Astrocyte (in vitro differentiated cells and primary cell): ENCODE measurements at regions not wholly inside any gene's neighbourhood (a gene's known extent, or its start where the extent isn't known, plus 50 kb on each side); places are given as distances from the start of the nearest gene placed in this dataset.
A peak's percentile ranks its signal among the peaks of the same experiment; 100 is the strongest.

Experiments
- DNase-seq: peaks from one replicate; pipeline ENCODE4 v3.0.0-alpha.2; 2010; ENCODE audit warnings: low read depth
- FAIRE-seq: peaks from 2 replicates; lab custom pipeline; 2011; peaks lifted over from hg19 to GRCh38; lab: Jason Lieb, UNC
- H2AFZ ChIP-seq: 2 replicates; pipeline ENCODE4 v1.6.0; 2012; ENCODE audit warnings: low read depth, low read length, inconsistent platforms
- H3K27ac ChIP-seq: 2 replicates; pipeline ENCODE4 v1.5.1; 2011; ENCODE audit warnings: low read depth, low read length, inconsistent platforms
- H3K27me3 ChIP-seq: 2 replicates; pipeline ENCODE4 v1.6.0; 2011; ENCODE audit warnings: low read length, inconsistent platforms; ENCODE audit not compliant: insufficient read depth
- H3K36me3 ChIP-seq: 2 replicates; pipeline ENCODE4 v1.5.1; 2011; ENCODE audit warnings: low read length, inconsistent platforms; ENCODE audit not compliant: insufficient read depth
- H3K4me1 ChIP-seq: 2 replicates; pipeline ENCODE4 v1.5.1; 2011; ENCODE audit warnings: low read length, inconsistent platforms; ENCODE audit not compliant: insufficient read depth
- H3K4me2 ChIP-seq: 2 replicates; pipeline ENCODE4 v1.6.0; 2012; ENCODE audit warnings: low read length, inconsistent platforms
- H3K4me3 ChIP-seq: 2 replicates; pipeline ENCODE4 v1.5.1; 2011; ENCODE audit warnings: low read depth, mild to moderate bottlenecking, low read length, inconsistent platforms; ENCODE audit not compliant: insufficient read depth
- H3K79me2 ChIP-seq: 2 replicates; pipeline ENCODE4 v1.6.0; 2012; ENCODE audit warnings: mild to moderate bottlenecking, low read length, inconsistent platforms; ENCODE audit not compliant: insufficient read depth
- H3K9ac ChIP-seq: 2 replicates; pipeline ENCODE4 v1.6.0; 2012; ENCODE audit warnings: mild to moderate bottlenecking, low read length, inconsistent platforms
- H3K9me3 ChIP-seq: 2 replicates; pipeline ENCODE4 v1.5.1; 2012; ENCODE audit warnings: low read depth, mild to moderate bottlenecking, low read length, inconsistent platforms; ENCODE audit not compliant: insufficient read depth
- H4K20me1 ChIP-seq: 2 replicates; pipeline ENCODE4 v1.6.0; 2012; ENCODE audit warnings: low read length, inconsistent platforms; ENCODE audit not compliant: insufficient read depth
- H3K27ac Mint-ChIP-seq: one replicate; pipeline ENCODE4 v1.8.0; 2021; ENCODE audit warnings: mild to moderate bottlenecking, mixed read lengths; ENCODE audit not compliant: unreplicated experiment
- H3K27me3 Mint-ChIP-seq: one replicate; pipeline ENCODE4 v1.8.0; 2021; ENCODE audit warnings: low read depth, mixed read lengths; ENCODE audit not compliant: unreplicated experiment
- H3K36me3 Mint-ChIP-seq: one replicate; pipeline ENCODE4 v1.8.0; 2021; ENCODE audit warnings: low read depth, mixed read lengths; ENCODE audit not compliant: unreplicated experiment
- H3K4me1 Mint-ChIP-seq: one replicate; pipeline ENCODE4 v1.8.0; 2021; ENCODE audit warnings: low read depth, mixed read lengths; ENCODE audit not compliant: unreplicated experiment
- H3K4me3 Mint-ChIP-seq: one replicate; pipeline ENCODE4 v1.8.0; 2021; ENCODE audit warnings: mild to moderate bottlenecking, moderate library complexity, mixed read lengths; ENCODE audit not compliant: unreplicated experiment
- H3K9me3 Mint-ChIP-seq: one replicate; pipeline ENCODE4 v1.8.0; 2021; ENCODE audit warnings: mild to moderate bottlenecking, mixed read lengths; ENCODE audit not compliant: unreplicated experiment
- CTCF ChIP-seq: IDR thresholded peaks from 2 replicates; pipeline ENCODE4 v1.5.1; 2011; ENCODE audit warnings: low read depth, mild to moderate bottlenecking, inconsistent platforms, low read length, moderate library complexity; ENCODE audit not compliant: insufficient read depth
- EZH2 ChIP-seq: IDR thresholded peaks from 2 replicates; pipeline ENCODE4 v1.6.1; 2012; ENCODE audit warnings: mild to moderate bottlenecking, low read length, inconsistent platforms; ENCODE audit not compliant: insufficient read depth

GRCh38 chr18:25818505-25818904, 271.9 kb downstream of the SS18 start:
- no peak overlapping the region for H3K27ac ChIP-seq
- no peaks in the 10 kb centered on the region for H3K79me2 ChIP-seq
- Mint-ChIP-seq H3K9me3 (no peaks in the 10 kb centered on the region), H3K27me3 (no peaks in the 10 kb centered on the region), H3K36me3 (no peaks in the 10 kb centered on the region), H3K4me1 (peaks cover 8% of the 10 kb centered on the region), H3K27ac (no peak overlapping the region), H3K4me3 (no peak overlapping the region)
- no peaks in the 10 kb centered on the region for H4K20me1 ChIP-seq
- DNase-seq, result no peak
- no peaks in the 10 kb centered on the region for H3K4me1 ChIP-seq
- H3K9me3 ChIP-seq, result no peaks in the 10 kb centered on the region
- H3K4me3 ChIP-seq, result no peak overlapping the region
- TF ChIP-seq EZH2 (no peak), CTCF (no peak)
- H2AFZ ChIP-seq, result no peak overlapping the region
- no peaks in the 10 kb centered on the region for H3K36me3 ChIP-seq
- FAIRE-seq, result no peak
- no peaks in the 10 kb centered on the region for H3K27me3 ChIP-seq
- H3K9ac ChIP-seq, result no peak overlapping the region
- H3K4me2 ChIP-seq, result no peak overlapping the region

GRCh38 chr18:25817546-25818237, 272.7 kb downstream of the SS18 start:
- Histone ChIP-seq H3K9ac (no peak overlapping the region), H3K27me3 (no peaks in the 10 kb centered on the region), H3K79me2 (no peaks in the 10 kb centered on the region), H3K36me3 (no peaks in the 10 kb centered on the region), H3K27ac (no peak overlapping the region), H3K4me2 (no peak overlapping the region), H3K4me1 (no peaks in the 10 kb centered on the region), H3K9me3 (no peaks in the 10 kb centered on the region), H4K20me1 (no peaks in the 10 kb centered on the region), H2AFZ (no peak overlapping the region), H3K4me3 (no peak overlapping the region)
- H3K4me3 Mint-ChIP-seq, result no peak overlapping the region
- DNase-seq (no peak), FAIRE-seq (no peak)
- H3K36me3 Mint-ChIP-seq, result no peaks in the 10 kb centered on the region
- H3K9me3 Mint-ChIP-seq, result no peaks in the 10 kb centered on the region
- TF ChIP-seq EZH2, result no peak
- TF ChIP-seq CTCF, result no peak
- H3K4me1 Mint-ChIP-seq, result peaks cover 13% of the 10 kb centered on the region
- no peak overlapping the region for H3K27ac Mint-ChIP-seq
- no peaks in the 10 kb centered on the region for H3K27me3 Mint-ChIP-seq

- Histone ChIP-seq H3K36me3 (no peaks in the 10 kb centered on the region), H3K9ac (no peak overlapping the region), H3K27ac (no peak overlapping the region), H3K27me3 (no peaks in the 10 kb centered on the region), H3K4me2 (no peak overlapping the region), H3K79me2 (no peaks in the 10 kb centered on the region), H3K4me1 (no peaks in the 10 kb centered on the region), H2AFZ (no peak overlapping the region), H4K20me1 (no peaks in the 10 kb centered on the region), H3K9me3 (no peaks in the 10 kb centered on the region), H3K4me3 (no peak overlapping the region)
- FAIRE-seq (no peak), DNase-seq (no peak)
- TF ChIP-seq CTCF (no peak), EZH2 (no peak)
- Mint-ChIP-seq H3K4me3 (no peak overlapping the region), H3K4me1 (peaks cover 13% of the 10 kb centered on the region), H3K27me3 (no peaks in the 10 kb centered on the region), H3K9me3 (no peaks in the 10 kb centered on the region), H3K36me3 (no peaks in the 10 kb centered on the region), H3K27ac (peak overlapping the region; percentile 36)
Measured at GRCh38 chr18:25815659-25816058, 274.8 kb downstream of the SS18 start.
